ENCODE measurements at regions not wholly inside any gene's neighbourhood (a gene's known extent, or its start where the extent isn't known, plus 50 kb on each side); places are given as distances from the start of the nearest gene placed in this dataset.

GRCh38 chr10:129381741-129382140, 85.3 kb upstream of the MGMT start:
- no peak for TF ChIP-seq POLR2A (IDR thresholded peaks at IDR 0.05)
- no peak for TF ChIP-seq CTCF (IDR thresholded peaks at IDR 0.05)
